IMR-90 (cell line): ENCODE measurements at regions not wholly inside any gene's neighbourhood (a gene's known extent, or its start where the extent isn't known, plus 50 kb on each side); places are given as distances from the start of the nearest gene placed in this dataset.

Experiments
- ATAC-seq: fragments of 200-7000 bp; cut with Tn5 transposase; 2 replicates; pipeline ENCODE4 v1.9.1; 2020; ENCODE audit warnings: low read depth, mild to moderate bottlenecking, moderate library complexity
- BruUV-seq: library from RNA; stranded (reverse); fragments of 400-500 nt; replicated peaks from 2 replicates; lab custom pipeline; 2021; lab: Mats Ljungman, UMichigan
- CTCF ChIA-PET: fragments of 300-600 bp; formaldehyde crosslinking; extraction: SDS; loops from one replicate; lab custom pipeline; 2021; ENCODE audit warnings: antibody characterized with exemption; lab: Yijun Ruan, JAX
- POLR2A ChIA-PET: fragments of 300-600 bp; sonication (Branson Sonifier 250); formaldehyde crosslinking; loops from one replicate; lab custom pipeline; 2022; ENCODE audit warnings: antibody characterized with exemption; ENCODE audit not compliant: unreplicated experiment; lab: Charles Lee
- DNase-seq: peaks from one replicate; pipeline ENCODE4 v3.0.0; 2013
- H2AFZ ChIP-seq: replicated peaks from 2 replicates; pipeline ENCODE3; 2013; ENCODE audit warnings: low read length, mild to moderate bottlenecking; ENCODE audit not compliant: poor library complexity
- H2AK5ac ChIP-seq: 2 replicates; pipeline ENCODE4 v1.6.1; 2013; ENCODE audit warnings: low read depth, low read length, inconsistent platforms
- H2AK9ac ChIP-seq: replicated peaks from 2 replicates; pipeline ENCODE3; 2013; ENCODE audit warnings: mild to moderate bottlenecking, low read depth, low read length, moderate library complexity; ENCODE audit not compliant: poor library complexity
- H2BK120ac ChIP-seq: 2 replicates; pipeline ENCODE4 v1.6.1; 2013; ENCODE audit warnings: low read depth, low read length, inconsistent platforms
- H2BK15ac ChIP-seq: 3 replicates; pipeline ENCODE4 v1.6.1; 2013; ENCODE audit warnings: low read depth, low read length, inconsistent platforms
- H2BK20ac ChIP-seq: 2 replicates; pipeline ENCODE4 v1.6.1; 2013; ENCODE audit warnings: low read depth, mild to moderate bottlenecking, inconsistent platforms, low read length, moderate library complexity
- H2BK5ac ChIP-seq: 2 replicates; pipeline ENCODE4 v1.6.1; 2013; ENCODE audit warnings: mild to moderate bottlenecking, low read depth, low read length, inconsistent platforms; ENCODE audit not compliant: poor library complexity, severe bottlenecking
- H3K14ac ChIP-seq: replicated peaks from 2 replicates; pipeline ENCODE4 v1.6.1; 2013; ENCODE audit warnings: low read depth, low read length, inconsistent platforms
- H3K18ac ChIP-seq: 2 replicates; pipeline ENCODE4 v1.6.1; 2013; ENCODE audit warnings: low read depth, low read length, control low read depth
- H3K23ac ChIP-seq: 2 replicates; pipeline ENCODE4 v1.6.1; 2013; ENCODE audit warnings: low read depth, low read length, inconsistent platforms
- H3K27ac ChIP-seq: 2 replicates; pipeline ENCODE4 v1.5.1; 2013; ENCODE audit warnings: mild to moderate bottlenecking, control low read depth, low read length; ENCODE audit not compliant: insufficient read depth
- H3K27me3 ChIP-seq: 2 replicates; pipeline ENCODE4 v1.6.1; 2013; ENCODE audit warnings: low read length; ENCODE audit not compliant: control insufficient read depth, insufficient read depth
- H3K36me3 ChIP-seq: 2 replicates; pipeline ENCODE4 v1.6.1; 2013; ENCODE audit warnings: low read length, mixed read lengths; ENCODE audit not compliant: control insufficient read depth, insufficient read depth
- H3K4ac ChIP-seq: 2 replicates; pipeline ENCODE4 v1.6.1; 2013; ENCODE audit warnings: low read depth, low read length, inconsistent platforms
- H3K4me1 ChIP-seq: 2 replicates; pipeline ENCODE4 v1.6.1; 2013; ENCODE audit warnings: low read length, mixed read lengths; ENCODE audit not compliant: control insufficient read depth, insufficient read depth
- H3K4me2 ChIP-seq: 2 replicates; pipeline ENCODE4 v1.6.1; 2013; ENCODE audit warnings: low read depth, mild to moderate bottlenecking, control low read depth, low read length, moderate library complexity
- H3K4me3 ChIP-seq: 2 replicates; pipeline ENCODE4 v1.5.1; 2013; ENCODE audit warnings: low read depth, mild to moderate bottlenecking, control low read depth, low read length, moderate library complexity; ENCODE audit not compliant: insufficient read depth
- H3K56ac ChIP-seq: 2 replicates; pipeline ENCODE4 v1.6.1; 2013; ENCODE audit warnings: low read length, inconsistent platforms; ENCODE audit not compliant: insufficient read depth; ENCODE audit errors: extremely low read depth
- H3K79me1 ChIP-seq, 2 experiments: 2 replicates each; pipeline ENCODE4 v1.6.1; 2013; ENCODE audit warnings: low read length in 2 of 2, inconsistent platforms in 1 of 2, low read depth in 1 of 2
- H3K9ac ChIP-seq: 2 replicates; pipeline ENCODE4 v1.6.1; 2013; ENCODE audit warnings: low read depth, low read length, control low read depth
- H3K9me1 ChIP-seq: 2 replicates; pipeline ENCODE4 v1.6.1; 2013; ENCODE audit warnings: low read length, inconsistent platforms; ENCODE audit not compliant: insufficient read depth
- H3K9me3 ChIP-seq: 2 replicates; pipeline ENCODE4 v1.6.1; 2013; ENCODE audit warnings: low read length; ENCODE audit not compliant: control insufficient read depth, insufficient read depth
- H4K20me1 ChIP-seq: 2 replicates; pipeline ENCODE4 v1.6.1; 2013; ENCODE audit warnings: low read length, inconsistent platforms; ENCODE audit not compliant: insufficient read depth
- H4K5ac ChIP-seq: 2 replicates; pipeline ENCODE4 v1.6.1; 2013; ENCODE audit warnings: mild to moderate bottlenecking, low read depth, low read length, control low read depth
- H4K8ac ChIP-seq, 2 experiments: 2 replicates each; pipeline ENCODE4 v1.6.1; 2013; ENCODE audit warnings: low read depth in 2 of 2, low read length in 2 of 2, control low read depth in 1 of 2, inconsistent platforms in 1 of 2
- H4K91ac ChIP-seq: 2 replicates; pipeline ENCODE4 v1.6.1; 2013; ENCODE audit warnings: low read depth, low read length, inconsistent platforms; ENCODE audit not compliant: insufficient read depth
- MAZ ChIP-seq: IDR thresholded peaks from 2 replicates; pipeline ENCODE4 v1.6.1; 2012; ENCODE audit warnings: low read depth, mild to moderate bottlenecking, low read length, improper control_type of control experiment, moderate library complexity, borderline replicate concordance
- POLR2A ChIP-seq: IDR thresholded peaks from 2 replicates; pipeline ENCODE4 v1.6.1; 2012; ENCODE audit warnings: mild to moderate bottlenecking, low read depth, low read length
- RFX5 ChIP-seq: IDR thresholded peaks from 2 replicates; pipeline ENCODE4 v1.8.0; 2012; ENCODE audit warnings: low read depth, mild to moderate bottlenecking, low read length, moderate library complexity
- WGBS, 2 experiments: methylation state at CpG; one replicate each; pipeline versions ENCODE4 v1.1.5 to v1.1.7; 2013; ENCODE audit warnings: missing lambda C conversion rate in 2 of 2; ENCODE audit not compliant: insufficient read length in 1 of 2; ENCODE audit errors: extremely low coverage in 2 of 2; 5-methylcytosine and 5-hydroxymethylcytosine counted together
- dilution Hi-C: fragments of 300-500 bp; cut with HindIII; formaldehyde crosslinking; loops from one replicate; pipeline ENCODE4 v1.14.3; 2018; ENCODE audit warnings: low sequenced_read_pairs; ENCODE audit not compliant: unreplicated experiment
- in situ Hi-C: fragments of 300-500 bp; cut with MboI; formaldehyde crosslinking; loops from 3 replicates; pipeline ENCODE4 v1.14.3; 2019; ENCODE audit warnings: low sequenced_read_pairs, inconsistent platforms, mixed read lengths
- intact Hi-C: fragments of 100-400 bp; cut with micrococcal nuclease; formaldehyde crosslinking; loops from 2 replicates; pipeline ENCODE4 v1.10.0; 2022

- Histone ChIP-seq H3K9me3 (peaks cover 7% of the 10 kb centered on the region; the same call in 1 of the 2 replicates), H3K4me1 (no peaks in the 10 kb centered on the region), H3K79me1 (no peaks in the 10 kb centered on the region), H3K4me3 (no peak overlapping the region), H4K91ac (no peak overlapping the region), H2BK5ac (no peak overlapping the region), H3K23ac (no peak overlapping the region), H2AK9ac (no peak overlapping the region), H3K27ac (no peak overlapping the region), H3K18ac (no peak overlapping the region), H2BK20ac (no peak overlapping the region), H3K4me2 (no peak overlapping the region), H3K36me3 (no peaks in the 10 kb centered on the region), H2AFZ (no peak overlapping the region), H2BK120ac (no peak overlapping the region), H4K5ac (no peak overlapping the region), H2BK15ac (no peak overlapping the region), H3K27me3 (no peaks in the 10 kb centered on the region), H2AK5ac (no peak overlapping the region), H3K14ac (no peak overlapping the region), H4K8ac (no peak overlapping the region), H3K9ac (no peak overlapping the region), H3K4ac (no peak overlapping the region), H4K20me1 (no peaks in the 10 kb centered on the region), H3K9me1 (no peaks in the 10 kb centered on the region), H3K56ac (no peak overlapping the region)
- DNase-seq (no peak), ATAC-seq (no peak)
- TF ChIP-seq RFX5 (no peak), MAZ (no peak), POLR2A (no peak)
- intact Hi-C loops (no loop called here), in situ Hi-C loops (no loop called here), dilution Hi-C loops (no loop called here)
- 0% methylated on average over 1 of the region's 1 CpG; no CpG with 5 or more reads in 1 of the 2 experiments for WGBS, 2 experiments
- CTCF ChIA-PET: no interaction called here
- POLR2A ChIA-PET: no interaction called here
- BruUV-seq: no TSS peak
Observed at GRCh38 chr5:24823625-24824024, 178.8 kb upstream of the CDH10 start.
